HG02981 (cell line): ENCODE measurements at regions not wholly inside any gene's neighbourhood (a gene's known extent, or its start where the extent isn't known, plus 50 kb on each side); places are given as distances from the start of the nearest gene placed in this dataset.

Source experiments
- ATAC-seq: cut with Tn5 transposase; IDR thresholded peaks from one replicate; pipeline ENCODE4 v1.9.1; 2021; ENCODE audit warnings: mild to moderate bottlenecking, moderate library complexity; ENCODE audit not compliant: unreplicated experiment

DNA sequence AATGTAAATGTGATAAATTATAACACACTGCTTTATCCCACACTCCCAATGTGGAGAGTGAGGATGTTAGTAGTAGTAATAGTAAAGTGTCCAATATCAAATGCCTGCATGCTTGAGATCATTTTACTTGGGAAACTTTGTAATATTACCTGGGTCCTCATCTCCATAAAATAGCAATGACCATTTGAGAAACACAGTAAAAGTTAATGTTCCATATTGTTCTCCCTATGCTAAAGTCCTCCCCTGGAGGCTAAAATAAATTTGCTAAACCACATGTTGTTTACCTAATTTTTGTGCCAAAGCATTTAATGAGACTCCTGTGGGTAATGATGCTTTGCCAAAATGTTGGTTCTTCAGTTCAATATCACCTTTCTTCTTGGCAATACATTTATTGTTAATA, 291.2 kb downstream of the CDH10 start:
- no peak for ATAC-seq

DNA sequence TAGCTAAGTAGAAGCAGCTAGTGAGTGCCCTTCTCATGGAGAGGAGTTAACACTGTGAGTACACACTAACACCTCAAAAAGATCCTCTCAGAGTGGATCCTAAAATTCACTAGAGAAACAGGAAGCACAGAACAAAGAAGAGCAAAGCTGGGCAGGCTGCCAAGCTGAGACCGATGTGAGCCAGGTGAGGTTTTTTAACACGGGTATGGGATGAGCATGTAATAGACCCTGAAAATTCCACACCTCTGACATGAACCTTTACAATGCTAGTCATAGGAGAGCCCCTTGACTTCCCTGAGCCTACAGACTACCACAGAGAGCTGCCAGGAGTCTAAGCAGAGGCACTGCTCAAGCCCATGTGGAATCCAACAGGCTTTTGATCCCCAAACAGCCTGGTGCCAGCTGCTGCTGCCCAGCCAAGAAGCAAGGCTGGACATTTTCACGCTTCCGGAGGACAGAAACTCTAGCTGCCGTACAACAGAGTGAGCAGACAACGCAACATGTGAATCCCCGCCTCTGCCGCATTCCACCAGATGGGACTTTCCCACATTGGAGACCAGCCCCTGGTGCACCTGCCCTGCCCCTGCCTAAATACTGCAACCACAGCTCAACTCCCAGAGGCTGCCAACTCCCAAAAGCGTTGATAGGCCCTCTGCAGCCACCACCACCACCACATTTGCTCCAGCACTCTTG, 280.8 kb downstream of the CDH10 start:
- ATAC-seq, result no peak

DNA sequence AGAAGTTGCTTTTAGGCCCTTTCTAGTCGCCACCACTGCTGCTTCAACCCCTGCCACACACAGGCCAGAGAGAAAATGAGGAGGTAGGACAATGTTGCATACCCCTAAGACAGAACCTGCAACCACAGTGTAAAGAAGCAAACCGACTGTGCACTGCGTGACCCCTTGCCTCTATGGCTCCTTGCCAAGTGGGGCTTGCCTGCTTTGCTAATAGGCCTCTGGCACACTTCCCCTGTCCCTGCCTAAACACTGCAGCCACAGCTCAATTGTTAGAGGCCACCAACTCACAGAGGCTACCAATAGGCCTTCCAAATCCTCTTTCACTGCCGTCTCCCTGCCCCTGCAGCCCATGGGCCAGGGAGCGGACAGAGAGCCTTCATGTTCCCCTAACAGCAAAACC, 280.1 kb downstream of the CDH10 start:
- no peak for ATAC-seq

DNA sequence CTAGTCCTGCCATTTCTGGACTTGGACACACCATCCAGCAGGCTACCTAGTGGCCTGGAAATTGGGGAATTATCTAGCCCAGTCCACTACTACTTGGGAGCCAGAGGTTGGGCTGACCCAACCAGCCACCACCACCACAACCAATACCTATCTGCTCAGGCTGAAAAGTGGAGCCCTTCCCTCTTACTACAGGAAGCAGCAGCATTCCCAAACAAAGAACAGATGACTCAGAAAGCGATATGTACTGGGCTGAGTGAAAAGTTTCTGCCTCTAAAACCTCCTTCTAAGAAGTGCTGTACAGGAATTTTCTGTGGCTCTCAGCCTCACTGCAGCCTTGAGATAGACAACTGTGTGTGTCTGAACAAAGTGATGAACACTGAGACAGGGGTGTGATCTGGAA, 279.4 kb downstream of the CDH10 start:
- no peak for ATAC-seq

DNA sequence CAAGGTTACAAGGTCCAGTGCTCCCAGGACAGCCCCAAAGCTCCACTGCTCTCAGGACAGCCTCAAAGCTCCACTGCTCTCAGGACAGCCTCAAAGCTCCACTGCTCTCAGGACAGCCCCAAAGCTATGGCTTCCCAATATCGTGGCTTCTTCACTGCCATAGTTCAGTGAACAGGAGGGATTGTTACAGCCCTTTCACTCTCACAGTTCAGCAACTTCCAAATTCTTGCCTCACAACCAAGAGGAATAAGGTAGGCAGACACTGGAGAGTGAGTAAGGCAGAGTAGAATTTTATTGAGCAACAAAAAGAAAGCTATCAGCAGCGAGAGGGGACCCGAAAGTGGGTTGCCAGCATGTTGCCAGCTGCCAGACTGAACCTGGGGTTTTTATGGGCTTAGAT, 277.6 kb downstream of the CDH10 start:
- no peak for ATAC-seq

DNA sequence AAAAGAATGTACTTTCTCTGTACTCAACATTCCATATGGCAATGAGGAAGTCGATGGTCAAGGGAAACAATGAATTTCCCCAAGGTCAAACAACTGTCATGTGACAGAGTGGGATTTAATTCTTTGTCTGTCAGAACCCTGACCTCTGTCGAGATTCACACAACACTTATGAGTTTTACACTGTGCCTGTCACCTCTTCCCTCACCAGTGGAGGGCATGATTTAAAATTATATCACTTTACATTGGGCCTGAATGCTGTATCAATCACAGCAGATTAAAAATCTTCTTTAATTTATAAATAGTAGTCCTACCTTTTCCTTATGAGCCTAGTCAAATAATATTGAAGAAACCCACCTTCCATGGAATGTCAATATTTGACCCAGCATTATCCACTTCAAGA, 276.7 kb downstream of the CDH10 start:
- ATAC-seq, result no peak

DNA sequence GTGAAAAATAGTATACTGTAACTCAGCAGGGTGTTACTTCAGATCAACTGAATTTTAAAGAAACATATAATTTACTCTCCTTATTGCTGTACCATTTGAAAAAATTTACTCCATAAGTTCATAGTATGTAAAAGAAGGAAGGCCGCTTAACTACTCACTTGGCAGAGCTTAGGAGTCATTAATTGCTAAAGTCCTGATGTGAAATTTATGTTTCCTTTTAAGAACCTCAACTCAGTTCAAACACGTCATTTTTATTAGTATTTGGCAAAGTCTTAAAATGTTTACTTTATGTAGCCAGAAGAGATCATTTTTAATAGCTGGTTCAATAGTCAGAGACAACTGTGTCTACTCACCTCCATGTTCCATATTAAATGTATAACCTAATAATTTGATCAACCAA, 268.6 kb downstream of the CDH10 start:
- ATAC-seq, result no peak

DNA sequence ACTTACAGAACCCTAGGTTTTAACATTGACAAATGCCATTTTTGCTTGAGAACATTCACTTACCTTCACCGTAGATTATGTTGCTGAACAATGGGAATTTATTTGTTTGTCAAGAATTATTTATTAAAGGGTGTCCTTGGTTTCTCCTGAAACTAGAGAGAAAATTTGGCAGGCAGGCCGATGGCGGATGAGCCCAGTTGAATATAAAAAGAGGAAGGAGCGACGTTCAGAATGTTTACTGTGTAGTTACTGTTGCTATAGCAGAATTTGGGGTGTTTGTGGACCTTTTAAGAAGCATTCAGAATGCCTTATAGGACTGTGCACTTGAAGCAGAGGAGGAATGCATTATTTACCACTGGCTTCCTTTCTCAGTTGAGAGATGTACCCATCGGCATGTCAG, 268.2 kb downstream of the CDH10 start:
- no peak for ATAC-seq

DNA sequence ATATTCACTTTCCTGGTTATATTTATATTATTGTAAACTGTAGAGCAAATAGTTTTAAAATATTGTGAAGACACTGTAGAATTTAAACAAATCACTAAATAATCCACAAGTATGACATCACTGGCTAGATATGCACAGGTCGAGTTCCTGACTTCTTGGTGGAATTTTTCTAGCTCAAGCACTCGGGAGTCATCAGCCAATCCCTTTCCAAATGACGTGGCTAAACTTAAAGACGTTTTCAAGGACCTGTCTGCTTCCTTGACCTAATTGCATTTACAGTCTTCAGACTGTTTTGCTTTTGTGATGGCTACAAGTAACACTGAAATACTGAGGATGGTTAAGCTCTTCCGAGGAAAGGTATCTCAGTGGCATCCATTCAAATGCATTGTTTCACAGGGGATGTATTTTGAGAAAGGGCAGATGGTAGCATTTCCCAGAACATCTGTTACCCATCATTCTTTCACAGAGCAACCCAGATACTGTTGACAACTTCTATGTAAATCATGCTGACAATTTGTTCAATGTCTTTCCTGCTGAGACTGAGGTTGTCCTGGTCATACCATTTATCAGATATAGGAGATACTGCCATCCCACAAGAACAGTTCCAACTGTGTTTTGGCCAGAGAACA, 262.8 kb downstream of the CDH10 start:
- ATAC-seq, result no peak

DNA sequence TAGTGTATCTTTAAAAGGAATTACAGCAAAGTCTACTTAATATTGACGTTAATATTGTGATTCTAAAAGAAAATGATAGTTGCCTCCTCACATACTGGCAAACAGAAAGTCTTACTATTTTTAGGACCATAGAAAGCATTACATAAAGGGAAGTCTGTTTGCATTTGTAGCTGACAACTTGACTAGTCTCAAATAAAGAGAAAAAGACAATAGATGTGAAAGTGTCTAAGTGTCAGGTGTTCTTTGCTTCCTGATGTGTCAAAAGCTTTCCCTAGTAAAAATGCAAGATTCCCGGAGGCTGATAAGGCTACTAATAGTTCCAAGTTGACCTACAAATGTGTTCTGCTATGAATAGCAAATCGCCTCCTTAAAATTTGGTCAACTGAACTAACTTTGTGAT, 259.7 kb downstream of the CDH10 start:
- no peak for ATAC-seq

DNA sequence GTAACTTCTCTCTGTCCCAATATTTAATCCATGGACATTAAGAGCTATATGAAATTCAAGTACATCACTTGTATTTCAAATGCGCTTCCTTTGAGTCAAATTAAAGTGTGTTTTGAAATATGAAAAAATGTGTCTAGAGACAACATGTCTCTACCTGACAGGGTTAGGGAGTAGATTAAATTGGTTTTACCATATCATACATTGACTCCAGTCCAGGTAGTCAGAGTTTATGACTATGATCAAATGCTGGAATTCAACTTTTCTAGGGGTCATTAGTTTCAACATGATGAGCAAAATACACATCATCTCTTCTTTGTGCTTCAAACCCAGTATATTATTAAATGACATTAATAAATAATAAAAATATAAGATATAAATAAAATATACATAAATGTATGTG, 259.2 kb downstream of the CDH10 start:
- ATAC-seq, result no peak

DNA sequence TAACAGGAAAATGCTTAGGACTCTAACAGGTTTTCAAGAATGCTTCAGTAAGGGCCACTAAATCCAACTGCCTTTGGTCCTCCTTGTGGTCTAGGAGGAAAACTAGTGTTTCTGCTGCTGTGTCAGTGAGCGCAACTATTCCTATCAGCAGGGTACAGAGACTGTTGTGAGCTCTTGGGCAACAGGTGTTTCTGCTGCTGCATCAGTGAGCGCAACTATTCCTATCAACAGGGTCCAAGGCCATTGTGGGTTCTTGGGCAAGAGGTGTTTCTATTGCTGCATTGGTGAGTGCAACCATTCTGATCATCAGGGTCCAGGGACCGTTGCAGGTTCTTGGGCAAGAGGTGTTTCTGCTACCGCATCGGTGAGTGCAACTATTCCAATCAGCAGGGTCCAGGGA, 256.3 kb downstream of the CDH10 start:
- ATAC-seq, result no peak

DNA sequence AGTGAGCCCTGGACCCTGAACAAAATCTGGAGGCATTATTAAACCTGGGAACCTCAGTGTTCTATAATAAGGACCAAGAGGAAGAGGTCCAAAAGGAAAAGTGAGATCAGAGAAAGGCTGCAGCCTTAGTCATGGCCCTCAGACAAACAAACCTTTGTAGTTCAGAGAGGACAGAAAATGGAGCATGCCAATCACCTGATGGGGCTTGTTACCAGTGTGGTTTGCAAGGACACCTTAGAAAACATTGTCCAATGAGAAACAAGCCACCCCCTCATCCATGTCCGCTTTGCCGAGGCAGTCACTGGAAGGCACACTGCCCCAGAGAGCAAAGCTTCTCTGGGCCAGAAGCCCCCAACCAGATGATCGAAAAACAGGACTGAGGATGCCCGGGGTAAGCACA, 254.8 kb downstream of the CDH10 start:
- no peak for ATAC-seq

DNA sequence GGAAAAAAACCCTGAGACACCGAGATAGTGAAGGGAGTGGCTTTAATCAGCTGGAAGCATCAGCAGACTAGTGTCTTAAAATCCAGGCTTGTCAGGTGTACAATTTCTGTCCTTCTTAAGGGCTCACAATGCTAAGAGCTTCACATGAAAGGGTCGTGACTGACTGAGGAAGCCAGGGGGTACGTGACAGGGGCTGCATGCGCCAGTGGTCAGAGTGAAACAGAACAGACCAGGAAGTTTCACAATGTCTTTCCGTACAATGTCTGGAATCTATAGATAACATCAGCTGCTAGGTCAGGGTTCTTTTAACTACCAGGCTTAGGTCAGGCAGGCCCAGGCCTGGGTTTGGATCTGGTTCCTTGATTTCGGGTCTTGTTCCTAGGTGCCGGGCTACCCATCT, 253.0 kb downstream of the CDH10 start:
- ATAC-seq, result no peak

DNA sequence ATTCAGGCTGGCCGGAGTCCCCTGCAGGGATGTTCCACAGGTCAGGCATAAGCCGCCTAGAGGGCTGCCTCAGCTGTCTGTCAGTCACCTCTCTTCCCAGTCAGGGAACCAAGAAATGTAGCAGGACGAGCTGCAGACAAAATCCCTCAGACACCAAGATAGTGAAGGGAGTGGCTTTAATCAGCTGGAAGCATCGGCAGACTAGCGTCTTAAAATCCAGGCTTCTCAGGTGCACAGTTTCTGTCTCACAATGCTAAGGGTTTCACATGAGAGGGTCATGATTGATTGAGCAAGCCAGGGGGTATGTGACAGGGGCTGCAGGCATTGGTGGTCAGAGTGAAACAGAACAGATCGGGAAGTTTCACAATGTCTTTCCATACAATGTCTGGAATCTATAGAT, 247.2 kb downstream of the CDH10 start:
- ATAC-seq, result no peak

DNA sequence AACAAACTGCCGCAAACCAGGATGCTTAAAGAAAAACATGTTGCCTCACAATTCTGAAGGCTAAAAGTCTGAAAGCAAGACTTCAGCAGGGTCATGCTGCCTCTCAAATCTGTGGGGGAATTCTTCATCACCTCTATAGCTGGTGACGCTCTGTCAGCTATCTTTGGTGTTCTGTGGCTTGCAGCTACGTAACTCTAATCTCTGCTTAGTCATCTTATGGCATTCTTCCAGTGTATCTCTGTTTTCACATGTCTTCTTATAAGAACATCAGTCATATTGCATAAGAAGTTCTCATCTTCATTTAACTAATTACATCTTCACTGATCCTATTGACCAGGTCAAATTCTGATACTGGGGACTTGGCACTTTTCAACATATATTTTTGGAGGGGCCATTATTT, 243.0 kb downstream of the CDH10 start:
- ATAC-seq, result no peak

DNA sequence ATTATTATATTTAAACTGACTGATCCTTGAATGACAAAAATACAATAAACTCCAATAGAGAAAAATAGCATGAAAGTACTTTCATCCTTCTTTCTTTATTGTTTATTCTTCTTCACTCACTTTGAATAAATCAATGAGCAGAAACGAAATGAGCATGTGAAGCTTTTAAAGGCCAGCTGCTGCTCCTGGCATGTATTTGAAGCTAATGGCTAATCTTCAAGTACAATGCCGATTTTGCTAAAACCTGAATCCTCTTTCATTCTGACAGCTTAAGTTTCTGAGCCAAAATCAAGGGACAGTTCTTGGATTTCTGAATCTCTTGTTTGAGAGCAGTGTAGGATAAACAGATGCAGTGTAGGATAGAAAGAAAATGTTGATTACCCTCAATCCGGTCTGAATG, 237.3 kb downstream of the CDH10 start:
- ATAC-seq, result no peak

DNA sequence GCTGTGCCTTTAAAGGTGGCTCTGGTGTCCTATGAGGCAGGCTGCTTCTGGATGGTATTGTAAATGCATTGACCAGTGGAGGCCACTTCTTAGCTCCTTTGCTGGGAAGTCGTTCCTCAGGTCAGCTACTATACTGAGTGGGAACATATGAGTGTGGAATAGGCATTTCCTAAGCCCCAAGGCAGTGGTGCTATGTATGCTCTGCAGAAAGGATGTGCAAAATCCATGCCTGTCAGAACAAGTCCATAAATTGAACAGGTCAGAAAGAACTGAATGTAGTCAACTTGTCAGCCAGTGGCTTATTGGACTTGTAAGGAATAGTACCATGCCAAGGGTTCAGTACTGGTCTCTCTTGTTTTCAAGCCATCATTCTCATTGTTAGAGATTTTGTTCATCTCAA, 216.4 kb downstream of the CDH10 start:
- no peak for ATAC-seq

DNA sequence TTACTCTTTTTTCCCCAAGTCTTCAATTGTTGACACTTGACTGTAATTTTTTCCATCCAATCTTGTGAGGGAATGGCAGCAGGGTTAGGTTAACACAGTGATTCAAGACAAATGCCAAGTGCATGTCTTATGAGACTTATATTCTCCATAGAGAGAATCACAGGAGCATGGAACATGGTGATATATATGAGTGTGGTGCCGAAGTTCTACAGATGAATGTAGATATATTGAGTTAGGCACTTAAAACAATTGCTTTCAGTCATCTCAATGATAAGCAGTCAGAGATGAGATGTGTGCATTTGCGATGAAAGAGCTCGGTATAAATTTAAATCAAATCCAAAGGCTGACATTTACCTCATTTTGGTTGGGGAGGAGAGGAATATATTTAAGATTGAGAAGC, 211.2 kb downstream of the CDH10 start:
- no peak for ATAC-seq
